ENCODE measurements at regions not wholly inside any gene's neighbourhood (a gene's known extent, or its start where the extent isn't known, plus 50 kb on each side); places are given as distances from the start of the nearest gene placed in this dataset.

DNA sequence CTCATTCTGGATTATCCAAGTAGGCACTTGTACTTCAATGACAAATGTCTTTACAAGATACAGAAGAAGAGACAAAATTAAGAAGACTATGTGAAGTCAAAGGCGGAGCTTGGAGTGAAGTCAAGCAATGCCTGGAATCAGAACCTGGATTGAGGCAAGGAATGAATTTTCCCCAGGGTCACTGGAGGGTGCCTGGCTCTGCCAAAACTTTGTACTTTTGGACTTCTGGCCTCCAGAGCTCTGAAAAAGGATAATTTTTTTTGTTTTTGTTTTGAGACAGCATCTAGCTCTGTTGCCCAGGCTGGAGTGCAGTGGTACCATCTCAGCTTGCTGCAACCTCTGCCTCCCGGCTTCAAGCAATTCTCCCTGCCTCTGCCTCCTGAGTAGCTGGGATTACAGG lies 119.3 kb upstream of the AGBL1 start:
- Mint-ChIP-seq H3K36me3 (no peaks in the 10 kb centered on the region), H3K4me1 (no peaks in the 10 kb centered on the region), H3K27ac (no peak overlapping the region), H3K4me3 (no peak overlapping the region), H3K9me3 (no peaks in the 10 kb centered on the region), H3K27me3 (ENCODE audit: low read depth in 3 of 3) (peaks cover 0 to 3% (median 2%) of the 10 kb centered on the region in 3 donors)
- DNase-seq = no peak

- H3K9me3 Mint-ChIP-seq = no peaks in the 10 kb centered on the region
- peaks cover 2 to 4% (median 3%) of the 10 kb centered on the region in 3 donors for H3K27me3 Mint-ChIP-seq (ENCODE audit: low read depth in 3 of 3)
- H3K4me1 Mint-ChIP-seq = no peaks in the 10 kb centered on the region
- H3K36me3 Mint-ChIP-seq = no peaks in the 10 kb centered on the region
- H3K4me3 Mint-ChIP-seq = no peak overlapping the region
- no peak for DNase-seq
- H3K27ac Mint-ChIP-seq = no peak overlapping the region
These were observed 117.8 kb upstream of the AGBL1 start for GRCh38 chr15:85961821-85962220.

- no peaks in the 10 kb centered on the region for H3K36me3 Mint-ChIP-seq
- H3K9me3 Mint-ChIP-seq = no peaks in the 10 kb centered on the region
- no peak overlapping the region for H3K4me3 Mint-ChIP-seq
- no peaks in the 10 kb centered on the region for H3K4me1 Mint-ChIP-seq
- H3K27ac Mint-ChIP-seq = no peak overlapping the region
- H3K27me3 Mint-ChIP-seq (ENCODE audit: low read depth in 3 of 3) = peaks cover 2 to 4% (median 4%) of the 10 kb centered on the region in 3 donors
- DNase-seq = no peak
These were observed 116.4 kb upstream of the AGBL1 start for GRCh38 chr15:85963262-85963760.

GRCh38 chr15:85964471-85964870 lies 115.2 kb upstream of the AGBL1 start:
- Mint-ChIP-seq H3K9me3 (no peaks in the 10 kb centered on the region), H3K27ac (no peak overlapping the region), H3K36me3 (no peaks in the 10 kb centered on the region), H3K4me1 (no peaks in the 10 kb centered on the region), H3K4me3 (no peak overlapping the region), H3K27me3 (ENCODE audit: low read depth in 3 of 3) (peaks cover 0 to 4% (median 4%) of the 10 kb centered on the region in 3 donors)
- DNase-seq = no peak

GRCh38 chr15:85967553-85967952 lies 112.1 kb upstream of the AGBL1 start:
- peaks cover 0 to 16% (median 5%) of the 10 kb centered on the region in 3 donors for H3K27me3 Mint-ChIP-seq (ENCODE audit: low read depth in 3 of 3)
- no peaks in the 10 kb centered on the region for H3K9me3 Mint-ChIP-seq
- H3K4me3 Mint-ChIP-seq = no peak overlapping the region
- H3K36me3 Mint-ChIP-seq = no peaks in the 10 kb centered on the region
- H3K4me1 Mint-ChIP-seq = peaks cover 0 to 2% of the 10 kb centered on the region in 2 donors
- no peak for DNase-seq
- H3K27ac Mint-ChIP-seq = no peak overlapping the region

DNA sequence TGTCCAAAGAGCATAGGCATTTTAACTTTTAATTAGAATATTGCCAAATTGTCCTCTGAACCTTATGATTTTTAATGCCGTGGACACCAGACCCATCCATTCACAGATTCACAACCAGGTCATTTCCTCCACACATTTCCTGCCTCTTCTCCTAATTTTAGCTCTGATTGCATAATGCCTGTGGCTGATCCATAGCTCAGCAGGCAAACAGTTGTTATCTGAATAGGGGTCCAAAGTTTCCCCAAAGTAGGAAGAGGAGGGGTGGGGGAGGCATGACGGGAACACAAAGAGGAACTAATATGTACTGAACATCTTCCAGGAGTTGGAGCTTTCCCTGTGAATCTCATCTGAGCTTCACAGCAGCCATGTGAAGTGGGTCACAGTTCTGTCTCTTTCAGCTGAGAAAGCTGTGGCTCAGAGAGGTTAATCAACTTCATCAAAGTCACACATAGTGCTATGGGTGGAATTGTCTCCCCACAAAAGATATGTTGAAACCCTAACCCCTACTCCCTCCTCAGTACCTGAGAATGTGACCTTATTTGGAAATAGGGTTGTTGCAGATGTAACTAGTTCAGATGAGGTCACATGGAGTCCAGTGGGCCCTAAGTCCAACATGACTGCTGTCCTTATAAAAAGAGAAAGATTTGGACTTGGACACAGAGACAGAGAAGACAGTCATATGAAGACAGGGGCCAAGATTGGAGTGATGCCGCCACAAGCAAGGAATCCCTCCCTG lies 106.7 kb upstream of the AGBL1 start:
- Mint-ChIP-seq H3K27ac (no peak overlapping the region), H3K4me3 (no peak overlapping the region), H3K4me1 (peaks cover 0 to 4% of the 10 kb centered on the region in 2 donors), H3K36me3 (no peaks in the 10 kb centered on the region), H3K27me3 (ENCODE audit: low read depth in 3 of 3) (peaks cover 0 to 19% (median 5%) of the 10 kb centered on the region in 3 donors), H3K9me3 (peaks cover 0 to 11% (median 6%) of the 10 kb centered on the region in 6 donors)
- DNase-seq = no peak

DNA sequence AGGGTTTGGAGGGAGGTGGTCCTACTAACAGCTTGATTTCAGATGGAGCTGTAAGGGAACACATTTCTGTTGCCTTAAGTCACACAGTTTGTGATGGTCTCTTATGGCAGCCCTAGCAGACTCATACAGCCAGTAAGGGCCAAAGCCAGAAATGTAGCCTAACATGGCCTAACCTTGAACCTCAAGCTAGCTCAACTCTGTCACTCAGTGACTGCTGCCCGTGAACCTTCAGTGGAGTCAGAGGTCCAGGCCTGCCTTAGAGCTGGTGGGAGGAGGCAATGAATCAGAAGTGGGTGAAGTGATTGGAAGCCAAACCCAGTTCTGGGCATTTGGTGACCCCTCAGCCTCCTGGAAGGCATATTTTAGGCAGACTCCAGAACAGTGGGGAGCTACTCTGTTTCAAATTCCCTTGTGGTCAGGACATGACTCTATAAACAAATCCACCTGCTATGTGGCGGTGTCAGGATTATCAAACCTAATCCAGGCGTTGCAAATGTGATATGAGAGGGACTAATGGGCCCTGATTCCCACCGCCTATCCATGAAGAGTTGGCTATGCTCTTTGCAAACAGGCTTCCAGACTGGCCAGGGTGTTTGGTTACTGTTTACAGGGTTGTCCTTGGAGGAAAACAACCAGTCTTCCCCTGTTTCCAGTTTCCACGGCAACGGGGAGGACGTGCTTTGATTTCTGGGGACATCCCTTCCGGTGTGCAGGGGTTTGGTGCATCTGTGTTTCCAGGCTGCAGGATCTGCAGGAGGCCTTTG lies 105.9 kb upstream of the AGBL1 start:
- H3K9me3 Mint-ChIP-seq = peaks cover 0 to 11% (median 6%) of the 10 kb centered on the region in 6 donors
- H3K4me3 Mint-ChIP-seq = no peak overlapping the region
- no peak overlapping the region for H3K27ac Mint-ChIP-seq
- no peak for DNase-seq
- H3K4me1 Mint-ChIP-seq = peaks cover 0 to 4% of the 10 kb centered on the region in 2 donors
- H3K27me3 Mint-ChIP-seq (ENCODE audit: low read depth in 3 of 3) = peaks cover 0 to 21% (median 5%) of the 10 kb centered on the region in 3 donors
- H3K36me3 Mint-ChIP-seq = no peaks in the 10 kb centered on the region

- Mint-ChIP-seq H3K9me3 (peaks cover 0 to 11% (median 6%) of the 10 kb centered on the region in 6 donors), H3K4me1 (peaks cover 0 to 4% of the 10 kb centered on the region in 2 donors), H3K36me3 (no peaks in the 10 kb centered on the region), H3K27ac (no peak overlapping the region), H3K4me3 (no peak overlapping the region), H3K27me3 (ENCODE audit: low read depth in 3 of 3) (peaks cover 0 to 21% (median 5%) of the 10 kb centered on the region in 3 donors)
- DNase-seq = no peak
These were observed 105.3 kb upstream of the AGBL1 start for GRCh38 chr15:85974348-85974705.

DNA sequence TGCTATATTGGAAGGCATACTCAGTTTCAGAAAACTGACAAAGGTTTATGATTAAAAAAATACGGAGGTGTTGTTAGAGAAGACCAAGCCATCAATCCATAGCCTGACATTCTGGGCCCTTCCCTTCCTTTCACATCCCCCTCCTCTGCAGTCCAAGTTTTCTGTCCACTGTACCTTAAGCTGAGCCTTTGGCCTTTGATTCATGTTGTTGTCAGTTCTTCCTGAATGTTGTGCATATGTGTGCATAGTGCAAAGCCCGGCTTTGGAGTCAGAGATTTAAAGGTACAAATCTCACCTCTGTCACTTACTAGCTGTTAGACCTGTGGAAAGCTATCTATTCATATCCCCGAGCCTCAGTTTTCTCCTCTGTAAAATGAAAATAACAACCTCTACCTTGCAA lies 104.9 kb upstream of the AGBL1 start:
- Mint-ChIP-seq H3K4me3 (no peak overlapping the region), H3K27ac (no peak overlapping the region), H3K9me3 (peaks cover 0 to 11% (median 6%) of the 10 kb centered on the region in 6 donors), H3K4me1 (peaks cover 0 to 4% of the 10 kb centered on the region in 2 donors), H3K36me3 (no peaks in the 10 kb centered on the region), H3K27me3 (ENCODE audit: low read depth in 3 of 3) (peaks cover 0 to 23% (median 5%) of the 10 kb centered on the region in 3 donors)
- DNase-seq = no peak

DNA sequence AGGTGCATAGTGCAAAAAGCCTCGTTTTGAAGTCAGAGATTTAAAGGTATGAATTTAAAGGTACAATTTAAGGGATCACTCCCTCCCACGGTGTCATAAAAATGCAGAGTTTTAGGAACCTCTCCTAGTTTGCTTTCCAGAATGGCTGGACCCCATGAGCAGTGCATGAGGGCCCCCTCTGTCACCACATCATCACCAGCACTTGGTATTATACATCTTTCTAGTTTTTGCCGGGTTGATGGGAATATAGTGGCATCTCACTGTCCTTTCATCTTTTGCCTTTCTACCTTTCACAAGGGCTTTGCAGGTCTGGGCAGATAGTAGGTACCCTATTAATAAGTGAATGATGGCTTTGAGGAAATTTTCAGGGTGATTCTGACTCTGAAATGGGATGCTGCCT lies 103.6 kb upstream of the AGBL1 start:
- H3K4me1 Mint-ChIP-seq = peaks cover 0 to 4% of the 10 kb centered on the region in 2 donors
- DNase-seq = no peak
- H3K4me3 Mint-ChIP-seq = no peak overlapping the region
- H3K27ac Mint-ChIP-seq = no peak overlapping the region
- H3K27me3 Mint-ChIP-seq (ENCODE audit: low read depth in 3 of 3) = peaks cover 0 to 19% (median 4%) of the 10 kb centered on the region in 3 donors
- peaks cover 0 to 11% (median 6%) of the 10 kb centered on the region in 6 donors for H3K9me3 Mint-ChIP-seq
- H3K36me3 Mint-ChIP-seq = no peaks in the 10 kb centered on the region

DNA sequence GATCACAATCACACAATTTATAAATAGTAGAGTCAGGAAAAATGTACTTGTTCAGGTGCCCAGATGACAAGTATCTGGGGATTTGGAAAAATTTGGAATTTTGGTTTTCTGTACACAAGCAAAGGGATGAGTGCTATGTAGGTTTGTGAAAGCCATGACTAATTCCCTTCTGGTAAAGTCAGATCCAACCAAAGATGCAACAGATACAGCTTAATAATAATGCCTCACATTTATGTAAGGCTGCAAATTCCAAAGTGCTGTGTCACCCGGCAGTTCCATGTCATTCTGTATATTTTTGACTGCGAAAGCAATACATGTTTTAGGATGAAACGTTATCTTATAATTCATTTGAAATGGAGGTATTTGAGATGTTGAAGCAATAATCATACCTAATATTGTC lies 102.7 kb upstream of the AGBL1 start:
- Mint-ChIP-seq H3K4me3 (no peak overlapping the region), H3K36me3 (no peaks in the 10 kb centered on the region), H3K27me3 (ENCODE audit: low read depth in 3 of 3) (peaks cover 0 to 12% (median 4%) of the 10 kb centered on the region in 3 donors), H3K4me1 (peaks cover 0 to 2% of the 10 kb centered on the region in 2 donors), H3K9me3 (peaks cover 0 to 11% (median 6%) of the 10 kb centered on the region in 6 donors), H3K27ac (no peak overlapping the region)
- DNase-seq = no peak

GRCh38 chr15:85977586-85977985 lies 102.1 kb upstream of the AGBL1 start:
- no peak overlapping the region for H3K4me3 Mint-ChIP-seq
- no peaks in the 10 kb centered on the region for H3K36me3 Mint-ChIP-seq
- H3K9me3 Mint-ChIP-seq = peaks cover 0 to 12% (median 6%) of the 10 kb centered on the region in 6 donors
- H3K27ac Mint-ChIP-seq = no peak overlapping the region
- DNase-seq = no peak
- H3K27me3 Mint-ChIP-seq (ENCODE audit: low read depth in 3 of 3) = peaks cover 0 to 14% (median 4%) of the 10 kb centered on the region in 3 donors
- H3K4me1 Mint-ChIP-seq = peaks cover 0 to 2% of the 10 kb centered on the region in 2 donors

- Mint-ChIP-seq H3K4me1 (no peaks in the 10 kb centered on the region), H3K4me3 (no peak overlapping the region), H3K36me3 (no peaks in the 10 kb centered on the region), H3K27me3 (ENCODE audit: low read depth in 3 of 3) (peaks cover 0 to 14% (median 2%) of the 10 kb centered on the region in 3 donors), H3K9me3 (peaks cover 0 to 12% (median 6%) of the 10 kb centered on the region in 6 donors), H3K27ac (no peak overlapping the region)
- no peak for DNase-seq
These were observed 99.7 kb upstream of the AGBL1 start for GRCh38 chr15:85979929-85980328.

DNA sequence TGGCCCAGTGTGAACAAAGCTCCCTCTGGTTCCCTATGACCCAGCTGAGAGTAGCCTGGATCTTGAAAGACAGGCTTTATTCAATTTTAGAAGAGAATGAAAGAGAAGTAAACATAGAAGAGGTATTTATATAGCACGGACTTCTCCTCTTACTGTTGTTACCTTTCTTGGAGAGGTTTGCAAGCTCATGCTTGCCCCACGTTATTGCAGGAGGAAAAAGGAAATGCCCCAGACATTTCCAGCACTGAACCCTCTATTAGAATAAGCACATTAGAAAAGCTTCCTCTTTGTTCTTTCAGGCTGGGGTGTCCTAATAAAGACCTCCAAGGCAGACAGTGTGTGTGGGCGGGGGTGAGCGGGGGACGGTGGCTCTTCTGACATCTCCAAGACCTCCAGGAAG lies 98.7 kb upstream of the AGBL1 start:
- no peak overlapping the region for H3K27ac Mint-ChIP-seq
- no peak for DNase-seq
- H3K4me3 Mint-ChIP-seq = no peak overlapping the region
- no peaks in the 10 kb centered on the region for H3K4me1 Mint-ChIP-seq
- H3K27me3 Mint-ChIP-seq (ENCODE audit: low read depth in 3 of 3) = peaks cover 0 to 16% (median 2%) of the 10 kb centered on the region in 3 donors
- no peaks in the 10 kb centered on the region for H3K36me3 Mint-ChIP-seq
- H3K9me3 Mint-ChIP-seq = peaks cover 0 to 9% (median 5%) of the 10 kb centered on the region in 6 donors

Data from immature natural killer cell (primary cell).